DMS53 (cell line): ENCODE measurements at regions not wholly inside any gene's neighbourhood (a gene's known extent, or its start where the extent isn't known, plus 50 kb on each side); places are given as distances from the start of the nearest gene placed in this dataset.

Source experiments
- DNase-seq: peaks from one replicate; lab custom pipeline; 2025; lab: John Stamatoyannopoulos, UW

DNA sequence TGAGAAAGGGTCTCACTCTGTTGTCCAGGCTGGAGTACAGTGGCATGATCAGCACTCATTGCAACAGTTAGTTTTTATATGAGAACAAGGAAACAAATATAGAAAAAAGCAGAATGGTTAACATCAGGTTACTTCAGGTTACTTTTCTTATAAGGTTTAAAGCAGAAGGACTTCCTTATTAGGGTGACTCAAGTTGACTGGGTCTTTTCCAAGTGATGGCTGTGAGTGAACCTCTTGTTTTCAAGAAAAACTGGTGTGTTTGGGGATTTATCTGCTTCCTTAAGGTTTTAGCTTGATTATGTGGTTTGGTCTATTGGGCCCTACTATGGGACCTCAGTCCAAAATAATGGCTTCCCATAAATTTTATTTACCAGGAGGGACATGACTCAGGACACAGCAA lies 99.2 kb downstream of the ARRDC3 start:
- DNase-seq: peak; percentile 36

DNA sequence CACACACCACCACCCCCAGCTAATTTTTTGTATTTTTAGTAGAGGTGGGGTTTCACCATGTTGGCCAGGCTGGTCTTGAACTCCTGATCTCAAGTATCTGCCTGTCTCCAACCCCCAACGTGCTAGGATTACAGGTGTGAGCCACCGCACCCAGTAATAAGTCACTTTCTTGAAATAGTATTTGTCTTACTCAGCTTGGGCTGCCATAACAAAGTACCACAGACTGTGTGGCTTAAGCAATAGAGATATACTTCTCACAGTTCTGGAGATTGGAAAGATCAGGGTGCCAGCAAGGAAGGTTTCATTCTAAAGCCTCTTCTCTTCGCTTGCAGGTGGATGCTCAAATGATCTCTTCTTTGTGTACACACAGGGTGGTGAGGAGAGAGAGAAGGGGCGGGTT lies 99.8 kb downstream of the ARRDC3 start:
- no peak for DNase-seq

DNA sequence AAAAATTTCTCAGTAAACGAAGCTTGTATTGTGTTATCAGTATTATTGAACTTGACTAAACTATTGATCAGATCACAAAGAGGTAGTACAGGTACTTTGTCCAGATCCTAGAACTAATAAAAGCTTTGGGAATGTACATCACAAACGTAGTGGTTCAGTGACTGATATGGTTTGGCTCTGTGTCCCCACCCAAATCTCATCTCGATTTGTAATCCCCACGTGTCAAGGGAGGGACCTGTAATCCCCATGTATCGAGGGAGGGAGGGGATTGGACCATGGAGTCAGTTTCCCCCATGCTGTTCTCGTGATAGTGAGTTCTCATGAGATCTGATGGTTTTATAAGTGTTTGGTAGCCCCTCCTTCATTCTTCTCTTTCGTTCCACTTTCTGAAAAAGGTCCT lies 100.9 kb downstream of the ARRDC3 start:
- DNase-seq: no peak

DNA sequence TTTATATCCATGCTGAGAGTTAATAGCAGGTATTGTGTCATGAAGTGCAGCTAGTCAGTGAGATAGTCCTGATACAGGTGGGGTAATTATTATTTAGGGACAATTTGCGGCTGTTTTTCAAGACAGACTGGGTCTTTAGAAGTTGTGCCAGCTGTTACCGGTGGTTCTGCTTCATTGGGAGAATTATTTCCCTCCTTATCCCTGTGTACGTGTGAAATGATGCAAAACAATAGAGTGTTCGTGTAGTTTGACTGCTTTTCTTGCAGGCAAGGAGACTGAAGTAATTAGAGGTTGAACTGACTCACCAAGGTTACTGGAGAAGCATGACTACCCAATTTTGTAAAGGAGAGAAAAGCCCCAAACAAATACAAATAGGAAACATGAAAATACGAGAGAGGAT lies 101.7 kb downstream of the ARRDC3 start:
- DNase-seq: peak; percentile 40

DNA sequence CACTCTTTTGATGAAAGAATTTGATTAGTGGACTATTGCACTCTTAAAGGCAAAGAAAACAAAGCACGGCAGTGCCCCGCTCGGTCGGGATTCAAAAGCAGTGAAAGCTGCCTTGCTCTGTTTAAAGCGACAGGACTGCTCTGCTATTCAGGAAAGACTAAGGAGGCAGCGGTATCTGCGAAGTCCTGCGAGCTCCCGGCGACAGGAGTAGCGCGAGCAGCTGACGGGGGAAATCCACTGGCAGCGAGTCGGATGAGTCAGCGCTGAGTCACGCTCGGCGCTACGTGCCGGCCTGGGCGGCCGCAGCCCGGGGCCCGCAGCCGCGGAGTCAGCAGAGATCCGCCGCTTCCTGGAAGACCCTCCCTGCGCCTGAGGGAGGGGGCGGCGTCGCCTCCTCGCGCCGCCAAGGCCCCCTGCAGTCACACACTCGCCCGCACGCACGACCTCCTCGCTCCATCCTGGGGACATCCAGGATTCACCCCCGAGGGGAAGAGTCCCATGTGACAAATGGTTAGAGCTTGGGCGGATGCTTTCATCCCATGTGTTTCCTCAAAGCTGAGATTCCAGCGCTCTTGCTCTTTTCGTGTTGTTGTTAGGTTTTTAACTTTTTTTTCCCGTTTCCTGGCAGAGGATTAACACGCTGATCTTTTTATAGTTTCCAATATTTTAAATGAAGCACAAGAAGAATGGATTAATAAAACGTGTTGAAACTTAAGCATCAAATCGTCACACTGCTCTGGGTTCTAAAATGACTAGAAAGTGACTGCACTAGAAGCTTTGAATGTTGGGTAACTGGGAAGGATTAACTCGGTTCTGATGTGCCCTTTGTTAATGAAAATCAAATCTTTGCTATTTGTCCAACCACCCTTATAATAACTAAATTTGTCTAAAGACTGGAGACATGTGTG lies 102.5 kb downstream of the ARRDC3 start:
- peak; percentile 98 for DNase-seq

DNA sequence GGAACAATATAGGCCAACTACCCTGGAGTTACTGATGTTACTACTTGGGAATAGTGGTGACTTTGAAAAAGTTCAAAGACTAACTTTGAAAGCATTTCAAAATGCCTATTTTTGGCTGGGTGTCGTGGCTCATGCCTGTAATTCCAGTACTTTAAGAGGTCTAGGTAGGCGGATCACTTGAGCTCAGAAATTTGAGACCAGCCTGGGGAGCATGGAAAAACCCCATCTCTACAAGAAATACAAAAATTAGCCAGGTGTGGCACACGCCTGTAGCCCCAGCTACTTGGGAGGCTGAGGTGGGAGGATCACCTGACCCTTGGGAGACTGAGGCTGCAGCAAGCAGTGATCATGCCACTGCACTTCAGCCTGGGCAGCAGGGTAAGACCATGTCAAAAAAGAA lies 105.3 kb downstream of the ARRDC3 start:
- DNase-seq: no peak

DNA sequence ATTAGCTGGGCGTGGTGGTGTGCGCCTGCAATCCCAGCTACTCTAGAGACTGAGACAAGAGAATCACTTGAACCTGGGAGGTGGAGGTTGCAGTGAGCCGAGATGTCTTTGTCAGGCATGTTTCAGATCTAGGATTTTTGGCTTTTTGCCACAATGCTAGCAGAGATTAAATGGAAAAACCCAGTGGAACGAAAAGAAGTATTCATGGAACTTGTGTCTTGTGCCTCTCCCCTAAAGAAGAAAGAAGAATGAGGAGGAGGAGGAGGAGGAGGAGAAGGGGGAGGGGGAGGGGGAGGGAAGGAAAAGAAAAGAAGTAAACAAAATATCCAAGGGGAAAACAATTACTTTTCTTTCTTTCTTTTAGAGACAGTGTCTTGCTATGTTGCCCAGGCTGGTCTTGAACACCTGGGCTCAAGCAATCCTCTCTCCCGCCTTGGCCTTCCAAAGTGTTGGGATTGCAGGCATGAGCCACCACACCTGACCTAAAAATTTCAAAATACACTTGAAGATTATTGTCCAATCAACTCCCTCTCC lies 106.0 kb downstream of the ARRDC3 start:
- DNase-seq: no peak

DNA sequence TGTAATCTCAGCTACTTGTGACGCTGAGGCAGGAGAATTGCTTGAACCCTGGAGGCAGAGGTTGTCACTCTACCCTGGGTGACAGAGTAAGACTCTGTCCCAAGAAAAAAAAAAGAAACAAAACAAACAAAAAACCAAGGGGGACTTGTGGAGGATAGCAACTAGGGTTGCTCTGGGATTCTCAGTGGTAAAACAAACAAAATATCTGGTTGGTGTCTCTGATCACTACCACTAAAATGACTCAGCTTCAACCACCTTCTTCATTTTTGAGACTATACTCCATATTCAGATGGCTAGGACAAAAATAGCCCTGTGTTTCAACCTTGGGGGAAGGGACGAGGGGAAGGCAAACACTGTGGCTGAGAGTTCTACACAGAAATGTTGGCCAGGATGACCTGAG lies 110.3 kb downstream of the ARRDC3 start:
- peak; percentile 39 for DNase-seq

DNA sequence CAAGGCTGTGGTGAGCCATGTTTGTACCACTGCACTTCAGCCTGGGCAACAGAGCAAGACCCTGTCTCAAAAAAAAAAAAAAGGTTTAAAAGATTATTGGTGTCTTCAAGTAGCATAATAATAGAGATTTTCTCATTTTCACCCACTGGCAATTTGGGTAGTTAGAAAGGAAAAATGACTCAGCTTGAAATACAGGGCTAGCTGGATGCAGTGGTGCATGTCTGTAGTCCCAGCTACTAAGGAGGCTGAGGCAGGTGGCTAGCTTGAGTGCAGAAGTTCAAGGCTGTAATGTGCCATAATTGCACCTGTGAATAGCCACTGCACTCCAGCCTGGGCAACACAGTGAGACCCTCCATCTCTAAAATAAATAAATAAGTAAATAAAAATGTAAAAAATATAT lies 111.1 kb downstream of the ARRDC3 start:
- DNase-seq: no peak

DNA sequence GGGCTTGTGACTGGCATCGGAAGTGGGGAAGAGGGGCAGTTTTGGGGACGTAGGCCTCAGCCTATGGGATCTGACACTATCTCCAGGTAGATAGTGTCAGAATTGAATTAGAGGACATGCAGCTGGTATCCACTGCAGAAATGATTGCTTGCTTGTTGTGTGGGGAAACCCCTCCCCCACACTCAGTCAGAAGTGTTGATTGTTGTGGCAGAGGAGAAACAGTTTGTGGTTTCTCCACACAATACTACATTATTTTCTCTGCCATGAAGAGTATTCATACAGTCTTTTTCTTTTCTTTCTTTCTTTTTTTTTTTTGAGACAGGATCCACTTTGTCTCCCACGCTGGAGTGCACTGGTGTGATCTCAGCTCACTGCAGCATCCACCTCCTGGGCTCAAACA lies 113.9 kb downstream of the ARRDC3 start:
- DNase-seq: no peak

DNA sequence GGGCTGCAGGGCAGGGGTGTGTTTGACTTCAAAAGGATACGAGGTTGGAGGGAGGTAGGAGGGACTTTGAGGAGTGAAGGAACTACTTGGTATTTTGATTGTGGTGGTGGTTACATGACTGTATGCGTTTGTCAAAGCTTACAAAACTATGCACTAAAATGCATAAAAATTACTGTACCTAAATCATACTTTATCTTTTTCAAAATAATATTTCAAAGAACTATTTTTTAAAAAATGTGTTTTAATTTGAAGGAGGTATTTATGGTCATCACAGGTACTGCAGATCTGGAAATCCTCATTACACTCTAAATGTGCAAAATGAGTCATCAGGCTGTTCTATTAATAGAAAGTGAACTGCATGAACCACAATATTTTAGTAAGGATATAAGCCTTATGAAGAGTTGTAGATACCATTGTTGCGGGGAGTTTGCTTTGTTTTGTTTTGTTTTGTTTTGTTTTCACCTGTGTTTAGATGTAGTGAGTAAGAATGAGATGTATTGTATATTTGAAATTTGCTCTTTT lies 116.9 kb downstream of the ARRDC3 start:
- DNase-seq: peak; percentile 77

DNA sequence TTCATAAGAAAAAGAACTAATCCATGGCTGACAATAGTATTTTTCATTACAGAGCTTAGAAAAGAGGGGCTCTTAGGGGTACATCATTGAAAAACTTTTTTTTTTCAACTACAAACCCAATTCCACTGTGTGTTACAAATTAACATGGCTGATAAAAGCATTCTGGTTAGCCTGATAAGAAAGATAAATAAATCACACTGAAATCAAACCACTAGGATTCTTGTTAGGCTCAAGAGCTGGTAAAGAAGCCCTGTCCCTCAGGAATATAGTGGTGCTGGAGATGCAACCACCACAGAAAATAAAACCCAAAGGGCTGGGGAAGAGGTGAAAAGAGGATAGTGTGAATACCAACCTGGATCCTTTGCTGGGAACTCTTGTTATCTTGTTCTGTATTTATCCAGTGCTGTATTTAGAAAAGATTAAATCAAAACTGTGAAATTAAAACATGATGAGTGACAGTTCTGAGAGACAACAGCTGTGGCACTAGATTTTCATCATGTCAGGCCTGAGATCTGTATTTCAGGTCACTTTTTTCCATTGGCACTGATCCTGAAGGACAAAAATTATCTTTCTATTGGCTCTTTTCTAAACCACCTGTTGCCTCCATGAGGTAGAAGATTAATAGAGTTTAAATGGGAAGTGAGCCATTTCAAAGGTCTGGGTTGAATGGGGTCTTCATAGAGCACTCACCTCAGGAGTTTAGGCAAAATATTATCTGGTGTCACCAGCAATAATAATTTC lies 118.6 kb downstream of the ARRDC3 start:
- no peak for DNase-seq

DNA sequence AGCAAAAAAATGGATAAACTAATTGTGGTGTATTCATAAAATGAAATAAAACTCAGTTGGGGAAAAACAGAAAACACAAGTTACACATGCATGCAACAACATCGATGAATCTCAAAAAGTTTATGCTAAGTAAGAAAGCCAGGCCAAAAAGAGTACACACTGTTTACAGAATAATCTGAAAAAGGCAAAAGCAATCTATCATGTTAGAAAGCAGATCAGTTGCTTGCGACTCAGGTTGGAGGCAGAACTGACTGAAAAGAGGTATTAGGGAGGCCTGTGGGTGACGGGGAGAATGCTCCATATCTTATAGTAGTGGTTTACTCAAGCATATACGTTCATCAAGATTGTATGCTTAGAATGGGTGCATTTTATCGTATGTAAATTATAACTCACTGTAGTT lies 119.2 kb downstream of the ARRDC3 start:
- no peak for DNase-seq

DNA sequence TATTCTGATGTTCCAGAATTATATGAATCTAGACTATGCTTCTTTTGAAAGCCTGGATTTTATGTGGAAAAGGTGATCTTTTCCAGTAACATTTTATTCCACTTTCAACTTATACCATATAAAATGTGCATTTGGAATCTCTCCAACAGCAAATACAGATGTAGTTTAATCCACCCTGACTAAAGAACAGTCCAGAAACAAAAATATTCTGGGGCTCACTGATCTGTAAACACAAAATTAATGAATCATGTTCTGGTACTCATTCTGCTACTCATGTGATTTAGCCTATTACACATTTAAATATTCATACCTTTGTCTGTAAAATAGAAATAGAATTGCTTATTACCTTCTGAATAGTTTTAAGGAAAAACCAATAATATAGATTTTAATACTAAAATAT lies 125.8 kb downstream of the ARRDC3 start:
- DNase-seq: no peak

DNA sequence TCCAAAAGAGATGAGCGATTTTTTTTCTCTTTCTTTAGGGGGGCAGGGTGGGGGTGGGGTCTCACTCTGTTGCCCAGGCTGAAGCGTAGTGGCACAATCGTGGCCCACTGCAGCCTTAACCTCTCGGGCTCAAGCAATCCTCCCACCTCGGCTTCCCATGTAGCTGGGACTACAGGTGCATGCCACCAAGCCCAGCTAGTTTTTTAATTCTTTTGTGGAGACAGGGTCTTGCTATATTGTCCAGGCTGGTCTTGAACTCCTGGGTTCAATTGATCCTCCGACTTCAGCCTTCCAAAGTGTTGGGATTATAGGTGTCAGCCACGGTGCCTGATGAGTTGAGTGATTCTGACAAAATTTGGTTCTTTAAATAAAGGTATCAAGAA lies 127.0 kb downstream of the ARRDC3 start:
- no peak for DNase-seq

DNA sequence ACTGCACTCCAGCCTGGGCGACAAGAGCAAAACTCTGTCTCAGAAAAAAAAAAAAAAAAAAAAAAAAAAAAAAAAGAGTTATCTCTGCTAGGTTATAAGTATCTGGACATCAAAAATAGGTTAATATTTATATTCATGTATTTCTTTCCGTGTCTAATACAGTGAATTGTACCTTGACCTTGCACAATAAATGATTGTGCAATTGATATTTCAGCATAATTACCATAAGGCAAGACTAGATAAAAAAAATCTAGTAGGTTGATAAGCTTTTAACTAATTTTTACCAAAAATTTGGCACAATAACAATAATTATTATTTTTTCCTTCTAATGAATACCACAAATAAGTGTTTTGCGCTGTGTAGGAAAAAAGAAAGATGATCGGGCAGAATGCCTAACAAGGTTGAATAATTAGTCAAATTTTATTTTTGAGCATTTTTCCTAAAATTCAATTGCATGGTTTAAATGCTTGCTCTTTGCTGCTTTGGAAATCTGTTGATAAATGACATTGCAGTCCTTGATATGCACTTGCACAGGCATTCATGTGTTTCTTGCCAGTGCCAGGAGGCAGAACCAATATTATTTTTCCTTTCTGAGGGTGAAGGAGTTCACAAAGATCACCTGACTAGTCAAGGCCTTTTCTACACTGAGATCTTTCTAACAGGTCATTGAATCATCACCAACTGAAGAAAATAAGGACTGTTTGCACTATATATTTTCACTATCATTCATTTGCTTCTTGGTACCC lies 127.5 kb downstream of the ARRDC3 start:
- no peak for DNase-seq

DNA sequence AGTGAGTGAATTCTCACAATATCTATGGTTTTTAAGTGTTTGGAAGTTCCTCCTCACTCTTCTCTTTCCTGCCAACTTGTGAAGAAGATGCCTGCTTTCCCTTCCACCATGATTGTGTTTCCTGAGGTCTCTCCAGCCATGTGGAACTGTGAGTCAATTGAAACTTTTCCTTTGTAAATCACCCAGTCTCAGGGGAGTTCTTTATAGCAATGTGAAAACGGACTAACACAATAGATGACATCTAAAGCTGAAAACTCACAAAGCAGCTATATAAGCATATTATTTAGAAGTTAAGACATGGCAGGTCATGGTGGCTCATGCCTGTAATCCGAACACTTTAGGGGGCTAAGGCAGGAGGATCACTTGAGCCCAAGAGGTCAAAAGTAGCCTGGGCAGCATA lies 130.2 kb downstream of the ARRDC3 start:
- DNase-seq: no peak

DNA sequence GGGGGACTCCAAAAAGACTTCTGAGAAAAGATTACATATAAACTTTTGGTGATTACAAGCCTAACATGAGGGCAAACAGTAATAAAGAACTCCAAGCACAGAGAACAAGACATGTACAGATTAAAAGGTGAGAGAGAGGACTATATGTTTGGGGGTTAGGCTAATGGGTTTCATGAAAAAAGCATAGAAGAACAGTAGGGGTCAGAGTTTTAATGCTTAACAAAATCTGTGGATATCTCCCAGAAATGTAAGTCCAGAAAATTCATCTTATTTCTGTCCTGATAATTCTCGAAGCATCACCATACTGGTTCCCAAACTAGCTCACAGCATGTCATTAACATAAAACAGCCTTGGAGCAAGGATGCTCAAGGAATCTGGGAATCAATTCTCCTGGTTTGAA lies 137.2 kb downstream of the ARRDC3 start:
- DNase-seq: no peak

DNA sequence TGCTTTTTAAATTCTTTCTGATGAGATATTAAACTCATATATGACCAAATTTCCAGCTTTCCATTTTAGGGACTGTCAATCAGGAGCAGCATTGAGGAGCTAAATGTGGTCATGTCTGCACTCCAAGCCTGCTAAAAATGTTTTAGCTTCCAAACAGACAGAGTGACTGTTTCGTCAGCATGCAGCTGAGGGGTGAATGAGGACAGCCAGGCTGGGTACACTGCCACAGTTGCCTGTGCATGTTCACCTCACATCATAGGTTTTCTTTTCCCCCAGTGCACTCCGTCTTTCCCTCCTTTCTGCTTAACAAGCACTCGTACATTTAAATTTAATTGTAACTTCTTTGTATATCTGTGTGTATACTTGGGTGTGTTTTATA lies 138.1 kb downstream of the ARRDC3 start:
- no peak for DNase-seq

DNA sequence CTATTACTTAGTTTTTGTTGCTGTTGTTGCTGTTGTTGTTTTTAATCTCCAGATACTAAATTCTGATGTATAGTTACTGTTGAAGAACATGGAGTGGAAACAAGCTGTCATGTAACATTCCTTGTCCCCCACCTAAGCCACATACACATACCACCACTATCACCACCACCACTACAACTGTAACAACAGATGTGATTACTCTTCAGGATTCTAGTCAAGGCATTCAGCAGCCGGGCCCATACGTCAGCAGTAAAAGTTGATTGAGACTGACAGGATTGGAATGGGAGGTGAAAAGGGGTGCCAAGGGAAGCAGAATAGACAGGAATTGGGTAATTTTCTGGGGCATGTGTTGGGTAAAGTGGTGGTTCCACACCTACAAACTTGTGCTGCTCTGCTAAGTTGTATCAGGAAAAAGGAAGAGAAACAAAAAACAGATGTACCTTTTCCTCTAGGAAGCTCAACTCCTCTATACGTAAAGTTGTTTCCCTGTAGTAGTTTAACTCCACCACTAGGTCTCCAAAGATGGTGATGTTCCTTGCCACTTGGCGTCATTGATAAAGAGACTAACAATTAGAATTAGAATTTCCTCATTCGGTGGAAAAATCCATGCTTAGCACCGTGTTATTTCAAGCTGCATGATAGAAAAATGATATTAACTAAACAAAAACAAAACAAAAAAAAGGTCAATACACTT lies 138.6 kb downstream of the ARRDC3 start:
- DNase-seq: no peak

DNA sequence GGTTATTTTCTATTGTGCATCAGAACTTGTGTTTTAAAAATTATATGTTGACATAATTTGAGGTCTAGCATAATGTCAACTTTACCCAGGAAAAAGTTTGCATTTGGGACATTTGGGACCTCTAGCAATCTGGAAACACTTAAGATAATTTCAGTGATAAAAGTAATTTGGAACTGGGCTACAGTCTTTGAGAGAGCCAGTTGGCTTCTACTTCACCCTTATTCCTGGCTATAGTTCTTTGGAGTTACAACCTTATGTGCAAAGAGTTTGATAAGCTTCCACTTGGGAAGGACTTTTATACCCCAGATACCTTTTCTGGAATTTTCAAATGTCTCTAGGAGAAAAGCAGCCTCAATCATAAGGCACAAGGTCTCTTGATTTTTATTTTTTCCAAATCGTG lies 139.3 kb downstream of the ARRDC3 start:
- no peak for DNase-seq

DNA sequence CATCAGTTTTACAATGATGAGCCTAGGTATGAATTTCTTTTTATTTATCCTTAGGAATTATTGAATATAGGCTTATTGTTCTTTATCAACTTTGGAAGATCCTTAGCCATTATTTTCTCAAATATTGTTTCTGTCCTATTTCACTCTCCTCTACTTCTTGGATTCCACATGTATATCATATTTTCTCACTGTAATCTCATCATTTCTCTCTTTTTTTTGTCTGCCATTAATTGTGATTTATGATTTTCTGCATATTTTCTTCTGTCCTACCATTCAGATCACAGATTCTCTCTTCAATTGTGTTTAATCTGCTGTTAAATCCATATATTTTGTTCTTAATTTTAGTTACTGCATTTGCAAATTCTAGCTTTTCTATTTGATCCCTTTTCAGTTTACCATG lies 139.8 kb downstream of the ARRDC3 start:
- DNase-seq: no peak
